ENCODE measurements at regions not wholly inside any gene's neighbourhood (a gene's known extent, or its start where the extent isn't known, plus 50 kb on each side); places are given as distances from the start of the nearest gene placed in this dataset.

DNA sequence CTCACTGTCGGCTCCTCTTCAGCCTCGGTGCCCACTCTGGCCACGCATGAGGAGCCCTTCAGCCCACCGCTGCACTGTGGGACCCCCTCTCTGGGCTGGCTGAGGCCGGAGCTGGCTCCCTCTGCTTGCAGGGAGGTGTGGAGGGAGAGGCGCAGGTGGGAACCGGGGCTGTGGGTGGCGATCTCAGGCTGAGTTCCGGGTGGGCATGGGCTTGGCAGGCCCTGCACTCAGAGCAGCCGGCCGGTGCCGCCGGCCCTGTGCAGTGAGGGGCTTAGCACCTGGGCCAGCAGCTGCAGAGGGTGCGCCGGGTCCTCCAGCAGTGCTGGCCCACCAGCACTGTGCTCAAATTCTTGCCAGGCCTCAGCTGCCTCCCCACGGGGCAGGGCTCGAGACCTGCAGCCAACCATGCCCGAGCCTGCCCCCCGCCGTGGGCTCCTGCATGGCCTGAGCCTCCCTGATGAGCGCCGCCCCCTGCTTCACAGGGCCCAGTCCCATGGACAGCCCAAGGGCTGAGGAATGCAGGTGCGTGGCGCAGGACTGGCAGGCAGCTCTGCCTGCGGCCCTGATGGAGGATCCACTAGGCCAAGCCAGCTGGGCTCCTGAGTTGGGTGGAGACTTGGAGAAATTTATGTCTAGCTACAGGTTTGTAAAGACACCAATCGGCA lies 899.1 kb downstream of the SI start:
- Histone ChIP-seq H3K36me3 (ENCODE audit: control insufficient read depth in 2 of 2, insufficient read depth in 1 of 2, low read length in 2 of 2) (no peaks in the 10 kb centered on the region), H3K4me3 (ENCODE audit: low read depth, low read length) (no peak overlapping the region), H3K27ac (ENCODE audit: extremely low read depth, low read depth, low read length) (no peak overlapping the region), H3K4me1 (ENCODE audit: control insufficient read depth, insufficient read depth, low read length) (no peaks in the 10 kb centered on the region), H3K9me3 (ENCODE audit: control insufficient read depth, insufficient read depth, low read depth, low read length) (no peaks in the 10 kb centered on the region)
- TF ChIP-seq ZNF76 (tag by site-specific recombination; IDR thresholded peaks at IDR 0.05; ENCODE audit: borderline replicate concordance, low read depth) (no peak), ZNF10 (tag by site-specific recombination; IDR thresholded peaks at IDR 0.05) (no peak), TRIM28 (IDR thresholded peaks at IDR 0.05; ENCODE audit: borderline replicate concordance, low read length) (no peak), ZNF350 (tag by site-specific recombination; IDR thresholded peaks at IDR 0.05) (no peak), ZNF23 (tag by site-specific recombination; IDR thresholded peaks at IDR 0.05; ENCODE audit: borderline replicate concordance) (no peak), KLF7 (tag by site-specific recombination; IDR thresholded peaks at IDR 0.05; ENCODE audit: borderline replicate concordance) (no peak), ZNF157 (tag by site-specific recombination; IDR thresholded peaks at IDR 0.05) (no peak), ZNF16 (tag by site-specific recombination; IDR thresholded peaks at IDR 0.05; ENCODE audit: low read depth) (no peak)
- TF ChIP-seq, protein P1, sequence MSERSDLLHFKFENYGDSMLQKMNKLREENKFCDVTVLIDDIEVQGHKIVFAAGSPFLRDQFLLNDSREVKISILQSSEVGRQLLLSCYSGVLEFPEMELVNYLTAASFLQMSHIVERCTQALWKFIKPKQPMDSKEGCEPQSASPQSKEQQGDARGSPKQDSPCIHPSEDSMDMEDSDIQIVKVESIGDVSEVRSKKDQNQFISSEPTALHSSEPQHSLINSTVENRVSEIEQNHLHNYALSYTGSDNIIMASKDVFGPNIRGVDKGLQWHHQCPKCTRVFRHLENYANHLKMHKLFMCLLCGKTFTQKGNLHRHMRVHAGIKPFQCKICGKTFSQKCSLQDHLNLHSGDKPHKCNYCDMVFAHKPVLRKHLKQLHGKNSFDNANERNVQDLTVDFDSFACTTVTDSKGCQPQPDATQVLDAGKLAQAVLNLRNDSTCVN (tag by site-specific recombination; optimal IDR thresholded peaks at IDR 0.05), result no peak
- TF ChIP-seq, protein P2, sequence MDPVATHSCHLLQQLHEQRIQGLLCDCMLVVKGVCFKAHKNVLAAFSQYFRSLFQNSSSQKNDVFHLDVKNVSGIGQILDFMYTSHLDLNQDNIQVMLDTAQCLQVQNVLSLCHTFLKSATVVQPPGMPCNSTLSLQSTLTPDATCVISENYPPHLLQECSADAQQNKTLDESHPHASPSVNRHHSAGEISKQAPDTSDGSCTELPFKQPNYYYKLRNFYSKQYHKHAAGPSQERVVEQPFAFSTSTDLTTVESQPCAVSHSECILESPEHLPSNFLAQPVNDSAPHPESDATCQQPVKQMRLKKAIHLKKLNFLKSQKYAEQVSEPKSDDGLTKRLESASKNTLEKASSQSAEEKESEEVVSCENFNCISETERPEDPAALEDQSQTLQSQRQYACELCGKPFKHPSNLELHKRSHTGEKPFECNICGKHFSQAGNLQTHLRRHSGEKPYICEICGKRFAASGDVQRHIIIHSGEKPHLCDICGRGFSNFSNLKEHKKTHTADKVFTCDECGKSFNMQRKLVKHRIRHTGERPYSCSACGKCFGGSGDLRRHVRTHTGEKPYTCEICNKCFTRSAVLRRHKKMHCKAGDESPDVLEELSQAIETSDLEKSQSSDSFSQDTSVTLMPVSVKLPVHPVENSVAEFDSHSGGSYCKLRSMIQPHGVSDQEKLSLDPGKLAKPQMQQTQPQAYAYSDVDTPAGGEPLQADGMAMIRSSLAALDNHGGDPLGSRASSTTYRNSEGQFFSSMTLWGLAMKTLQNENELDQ (tag by site-specific recombination; IDR thresholded peaks at IDR 0.05; ENCODE audit: low read depth), result no peak
- TF ChIP-seq, protein P3, sequence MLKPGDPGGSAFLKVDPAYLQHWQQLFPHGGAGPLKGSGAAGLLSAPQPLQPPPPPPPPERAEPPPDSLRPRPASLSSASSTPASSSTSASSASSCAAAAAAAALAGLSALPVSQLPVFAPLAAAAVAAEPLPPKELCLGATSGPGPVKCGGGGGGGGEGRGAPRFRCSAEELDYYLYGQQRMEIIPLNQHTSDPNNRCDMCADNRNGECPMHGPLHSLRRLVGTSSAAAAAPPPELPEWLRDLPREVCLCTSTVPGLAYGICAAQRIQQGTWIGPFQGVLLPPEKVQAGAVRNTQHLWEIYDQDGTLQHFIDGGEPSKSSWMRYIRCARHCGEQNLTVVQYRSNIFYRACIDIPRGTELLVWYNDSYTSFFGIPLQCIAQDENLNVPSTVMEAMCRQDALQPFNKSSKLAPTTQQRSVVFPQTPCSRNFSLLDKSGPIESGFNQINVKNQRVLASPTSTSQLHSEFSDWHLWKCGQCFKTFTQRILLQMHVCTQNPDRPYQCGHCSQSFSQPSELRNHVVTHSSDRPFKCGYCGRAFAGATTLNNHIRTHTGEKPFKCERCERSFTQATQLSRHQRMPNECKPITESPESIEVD (tag by site-specific recombination; IDR thresholded peaks at IDR 0.05), result no peak
- POLR2A ChIA-PET, result no interaction called here
- CTCF ChIA-PET, result no interaction called here

DNA sequence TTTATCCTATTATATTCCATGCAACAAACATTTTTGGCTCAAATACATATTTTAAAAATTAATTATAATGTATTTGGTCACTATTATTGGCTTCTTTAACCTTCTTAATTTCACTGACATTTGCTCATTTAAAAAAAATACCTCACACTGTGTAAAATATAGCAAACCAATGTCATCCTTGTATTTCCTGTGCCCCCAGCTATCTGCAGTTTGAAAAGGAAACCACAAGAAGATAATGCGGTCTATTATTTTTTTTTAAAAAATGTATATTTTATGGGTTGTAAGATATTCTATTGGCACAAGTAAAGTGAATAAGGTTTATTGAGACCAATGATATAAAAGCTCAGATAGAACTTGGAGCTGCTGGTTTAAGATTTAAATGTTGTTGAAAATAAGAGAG lies 904.2 kb downstream of the SI start:
- no peak overlapping the region for H3K27ac ChIP-seq (ENCODE audit: extremely low read depth, low read depth, low read length)
- POLR2A ChIA-PET, result no interaction called here
- CTCF ChIA-PET, result interaction anchor here (1.1 kb wide), 1 partner anchor 22 kb away, joined by 5 read pairs; no protein-coding TSS in a partner anchor
- H3K4me1 ChIP-seq (ENCODE audit: control insufficient read depth, insufficient read depth, low read length), result no peaks in the 10 kb centered on the region
- no peaks in the 10 kb centered on the region for H3K36me3 ChIP-seq (ENCODE audit: control insufficient read depth in 2 of 2, insufficient read depth in 1 of 2, low read length in 2 of 2)
- no peaks in the 10 kb centered on the region for H3K9me3 ChIP-seq (ENCODE audit: control insufficient read depth, insufficient read depth, low read depth, low read length)
- H3K4me3 ChIP-seq (ENCODE audit: low read depth, low read length), result no peak overlapping the region
- TF ChIP-seq ZNF624 (tag by site-specific recombination; IDR thresholded peaks at IDR 0.05), result no peak
- no peak for TF ChIP-seq ZNF830 (tag by site-specific recombination; IDR thresholded peaks at IDR 0.05; ENCODE audit: low read depth)
- TF ChIP-seq ZBTB7A (tag by site-specific recombination; IDR thresholded peaks at IDR 0.05; ENCODE audit: low read depth), result no peak
- TF ChIP-seq ZNF791 (tag by site-specific recombination; IDR thresholded peaks at IDR 0.05), result no peak
- TF ChIP-seq TCF7L2 (IDR thresholded peaks at IDR 0.05; ENCODE audit: borderline replicate concordance, low read depth, low read length), result no peak
- no peak for TF ChIP-seq YY2 (tag by site-specific recombination; IDR thresholded peaks at IDR 0.05)
- TF ChIP-seq SP3 (tag by site-specific recombination; IDR thresholded peaks at IDR 0.05), result no peak
- TF ChIP-seq, protein P4, sequence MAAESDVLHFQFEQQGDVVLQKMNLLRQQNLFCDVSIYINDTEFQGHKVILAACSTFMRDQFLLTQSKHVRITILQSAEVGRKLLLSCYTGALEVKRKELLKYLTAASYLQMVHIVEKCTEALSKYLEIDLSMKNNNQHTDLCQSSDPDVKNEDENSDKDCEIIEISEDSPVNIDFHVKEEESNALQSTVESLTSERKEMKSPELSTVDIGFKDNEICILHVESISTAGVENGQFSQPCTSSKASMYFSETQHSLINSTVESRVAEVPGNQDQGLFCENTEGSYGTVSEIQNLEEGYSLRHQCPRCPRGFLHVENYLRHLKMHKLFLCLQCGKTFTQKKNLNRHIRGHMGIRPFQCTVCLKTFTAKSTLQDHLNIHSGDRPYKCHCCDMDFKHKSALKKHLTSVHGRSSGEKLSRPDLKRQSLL (tag by site-specific recombination; IDR thresholded peaks at IDR 0.05), result no peak
- TF ChIP-seq ZNF24 (tag by site-specific recombination; IDR thresholded peaks at IDR 0.05), result no peak
- TF ChIP-seq ZNF341 (tag by site-specific recombination; IDR thresholded peaks at IDR 0.05; ENCODE audit: low read depth), result no peak
- TF ChIP-seq, protein P5, sequence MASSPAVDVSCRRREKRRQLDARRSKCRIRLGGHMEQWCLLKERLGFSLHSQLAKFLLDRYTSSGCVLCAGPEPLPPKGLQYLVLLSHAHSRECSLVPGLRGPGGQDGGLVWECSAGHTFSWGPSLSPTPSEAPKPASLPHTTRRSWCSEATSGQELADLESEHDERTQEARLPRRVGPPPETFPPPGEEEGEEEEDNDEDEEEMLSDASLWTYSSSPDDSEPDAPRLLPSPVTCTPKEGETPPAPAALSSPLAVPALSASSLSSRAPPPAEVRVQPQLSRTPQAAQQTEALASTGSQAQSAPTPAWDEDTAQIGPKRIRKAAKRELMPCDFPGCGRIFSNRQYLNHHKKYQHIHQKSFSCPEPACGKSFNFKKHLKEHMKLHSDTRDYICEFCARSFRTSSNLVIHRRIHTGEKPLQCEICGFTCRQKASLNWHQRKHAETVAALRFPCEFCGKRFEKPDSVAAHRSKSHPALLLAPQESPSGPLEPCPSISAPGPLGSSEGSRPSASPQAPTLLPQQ (tag by site-specific recombination; IDR thresholded peaks at IDR 0.05), result no peak
- no peak for TF ChIP-seq GLIS2 (tag by site-specific recombination; IDR thresholded peaks at IDR 0.05)
- no peak for TF ChIP-seq MZF1 (tag by site-specific recombination; IDR thresholded peaks at IDR 0.05; ENCODE audit: borderline replicate concordance)

All from HEK293 (cell line).